ENCODE measurements at regions not wholly inside any gene's neighbourhood (a gene's known extent, or its start where the extent isn't known, plus 50 kb on each side); places are given as distances from the start of the nearest gene placed in this dataset.

DNA sequence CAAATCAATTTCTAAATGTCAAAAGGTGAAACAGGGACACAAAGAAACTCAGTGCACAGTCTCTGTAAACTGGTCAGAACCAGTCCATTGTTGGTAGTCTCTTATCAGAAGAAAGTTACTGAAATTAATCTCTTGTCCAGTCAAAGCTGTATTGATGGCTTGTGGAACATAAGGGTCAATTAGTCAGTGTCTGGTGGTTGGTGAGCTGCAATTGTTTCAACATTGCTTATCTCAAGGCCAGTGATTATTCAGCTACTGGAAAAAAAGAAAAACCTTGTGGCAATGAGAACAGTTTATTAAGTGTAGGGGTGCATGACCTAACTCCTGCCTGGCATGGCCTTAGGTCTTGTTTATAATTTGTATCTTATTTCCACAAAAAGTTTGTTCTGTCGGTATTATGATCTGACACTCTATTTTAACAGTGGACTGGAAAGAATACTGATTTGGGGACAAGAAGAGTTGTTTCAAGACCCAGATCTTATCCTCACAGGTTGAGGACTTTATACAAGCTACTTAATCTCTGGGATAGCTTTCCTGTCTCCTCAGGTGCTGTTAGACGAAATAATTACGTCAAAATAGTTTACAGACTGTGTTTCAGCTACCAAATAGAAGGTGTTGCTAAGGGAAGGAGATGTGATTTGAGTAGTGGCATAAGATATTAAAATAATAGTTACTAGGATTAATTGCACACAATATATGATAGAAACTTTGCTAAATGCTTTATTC is 520.0 kb upstream of the IRAK1BP1 start:
- ChIA-PET CTCF (interaction anchor here (2.4 kb wide), 1 partner anchor 13 kb away, joined by 4 read pairs; no protein-coding TSS in a partner anchor), POLR2A (no interaction called here)
- TF ChIP-seq, protein P1, sequence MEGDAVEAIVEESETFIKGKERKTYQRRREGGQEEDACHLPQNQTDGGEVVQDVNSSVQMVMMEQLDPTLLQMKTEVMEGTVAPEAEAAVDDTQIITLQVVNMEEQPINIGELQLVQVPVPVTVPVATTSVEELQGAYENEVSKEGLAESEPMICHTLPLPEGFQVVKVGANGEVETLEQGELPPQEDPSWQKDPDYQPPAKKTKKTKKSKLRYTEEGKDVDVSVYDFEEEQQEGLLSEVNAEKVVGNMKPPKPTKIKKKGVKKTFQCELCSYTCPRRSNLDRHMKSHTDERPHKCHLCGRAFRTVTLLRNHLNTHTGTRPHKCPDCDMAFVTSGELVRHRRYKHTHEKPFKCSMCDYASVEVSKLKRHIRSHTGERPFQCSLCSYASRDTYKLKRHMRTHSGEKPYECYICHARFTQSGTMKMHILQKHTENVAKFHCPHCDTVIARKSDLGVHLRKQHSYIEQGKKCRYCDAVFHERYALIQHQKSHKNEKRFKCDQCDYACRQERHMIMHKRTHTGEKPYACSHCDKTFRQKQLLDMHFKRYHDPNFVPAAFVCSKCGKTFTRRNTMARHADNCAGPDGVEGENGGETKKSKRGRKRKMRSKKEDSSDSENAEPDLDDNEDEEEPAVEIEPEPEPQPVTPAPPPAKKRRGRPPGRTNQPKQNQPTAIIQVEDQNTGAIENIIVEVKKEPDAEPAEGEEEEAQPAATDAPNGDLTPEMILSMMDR (IDR thresholded peaks at IDR 0.05; ENCODE audit: control extremely low read depth, extremely low read depth, low read depth, missing control alignments): no peak
- no peak for DNase-seq (ENCODE audit: extremely low spot score)

DNA sequence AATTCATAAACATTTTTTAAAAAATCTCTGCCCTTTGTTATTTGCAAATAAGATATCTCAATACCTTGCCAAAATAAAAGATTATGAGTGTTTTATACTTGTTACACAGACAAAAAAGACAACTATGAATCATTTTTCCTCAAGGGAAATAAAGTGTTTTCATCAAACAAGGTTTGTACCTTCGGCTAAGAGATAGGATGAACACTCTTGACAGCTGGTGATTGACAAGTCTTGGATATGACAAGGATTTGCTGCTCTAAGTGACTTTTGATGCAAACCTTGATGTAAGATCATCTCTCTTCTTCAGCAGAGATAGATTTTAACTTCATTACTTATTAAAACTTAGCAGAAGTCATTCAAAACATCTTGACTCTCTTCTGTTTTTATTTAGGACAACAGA is 514.3 kb upstream of the IRAK1BP1 start:
- DNase-seq (ENCODE audit: extremely low spot score): no peak
- POLR2A ChIA-PET: no interaction called here
- TF ChIP-seq, protein P1 (IDR thresholded peaks at IDR 0.05; ENCODE audit: control extremely low read depth, extremely low read depth, low read depth, missing control alignments): no peak
- CTCF ChIA-PET: no interaction called here

DNA sequence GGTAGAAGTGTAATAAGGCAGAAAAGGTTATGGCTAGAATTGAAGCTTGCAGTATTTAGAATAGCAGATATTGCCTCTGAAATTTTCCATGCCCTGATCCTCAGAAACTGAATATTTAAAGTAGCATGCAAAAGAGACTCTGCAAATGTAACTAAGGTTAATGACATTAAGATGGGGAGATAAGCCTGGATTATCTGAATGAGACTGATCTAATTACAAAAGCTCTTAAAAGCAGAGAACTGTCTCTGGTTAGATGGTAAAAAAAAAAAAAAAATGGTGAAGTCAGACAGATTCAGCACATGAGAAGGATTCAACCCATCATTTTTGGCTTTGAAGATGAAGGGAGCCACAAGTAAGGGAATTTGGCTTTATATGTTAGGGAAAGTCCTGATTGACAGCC is 503.7 kb upstream of the IRAK1BP1 start:
- CTCF ChIA-PET: interaction anchor here (0.8 to 1.7 kb wide), 3 partner anchors 12 to 170 kb away, joined by 3 to 4 read pairs (median 3); no protein-coding TSS in a partner anchor
- POLR2A ChIA-PET: no interaction called here
- TF ChIP-seq, protein P1 (IDR thresholded peaks at IDR 0.05; ENCODE audit: control extremely low read depth, extremely low read depth, low read depth, missing control alignments): no peak
- DNase-seq (ENCODE audit: extremely low spot score): no peak

DNA sequence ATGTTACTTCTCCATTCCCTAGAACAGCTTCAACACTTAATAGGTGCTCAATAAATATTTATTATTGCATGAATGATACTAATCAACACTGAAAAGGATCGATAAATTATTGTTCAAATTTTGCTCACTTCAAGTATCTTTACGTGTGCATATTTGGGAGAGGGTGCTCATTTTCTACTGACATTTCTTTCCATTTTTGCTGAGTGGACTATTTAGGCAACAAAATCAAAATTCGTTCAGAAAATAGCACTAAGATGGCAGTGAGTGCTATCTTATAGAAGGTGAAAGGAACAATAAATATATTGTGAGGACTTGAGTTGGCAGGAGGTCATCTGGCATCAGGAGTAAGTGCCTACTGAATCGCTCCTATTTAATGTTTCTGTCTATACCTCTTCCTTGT is 501.9 kb upstream of the IRAK1BP1 start:
- ChIA-PET CTCF (no interaction called here), POLR2A (no interaction called here)
- TF ChIP-seq, protein P1 (IDR thresholded peaks at IDR 0.05; ENCODE audit: control extremely low read depth, extremely low read depth, low read depth, missing control alignments): no peak
- DNase-seq (ENCODE audit: extremely low spot score): no peak

DNA sequence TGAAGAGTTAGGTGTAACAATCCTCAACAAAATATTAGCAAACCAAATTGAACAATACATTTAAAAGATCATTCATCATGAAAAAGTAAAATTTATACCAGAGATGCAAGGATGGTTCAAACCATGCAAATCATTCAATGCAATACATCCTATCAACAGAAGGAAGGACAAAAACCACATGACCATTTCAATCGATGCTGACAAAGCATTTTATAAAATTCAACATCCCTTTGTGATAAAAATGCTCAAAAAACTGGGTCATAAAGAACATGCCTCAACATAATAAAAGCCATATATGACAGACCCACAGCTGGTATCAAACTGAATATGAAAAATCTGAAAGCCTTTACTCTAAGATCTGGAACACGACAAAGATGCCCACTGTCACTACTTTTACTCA is 490.3 kb upstream of the IRAK1BP1 start:
- DNase-seq (ENCODE audit: extremely low spot score): no peak
- CTCF ChIA-PET: no interaction called here

DNA sequence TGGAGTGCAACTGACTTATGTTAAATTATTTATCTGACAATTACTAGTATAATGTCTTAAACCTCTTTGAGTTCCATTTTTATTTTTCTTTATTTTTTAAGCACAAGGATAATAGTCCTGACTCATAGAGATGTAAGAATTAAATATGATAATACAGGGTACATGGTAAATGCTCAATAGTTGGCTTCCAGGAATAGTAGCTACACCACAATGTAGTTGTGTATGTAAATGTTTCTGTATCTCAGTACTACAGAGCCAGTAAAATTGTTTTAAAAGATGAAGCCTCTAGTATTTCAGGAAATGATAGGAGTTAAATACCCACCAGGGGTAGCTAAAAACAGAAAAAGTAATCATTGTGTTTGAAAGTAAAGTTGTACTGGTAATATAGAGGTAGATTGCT is 487.4 kb upstream of the IRAK1BP1 start:
- POLR2A ChIA-PET: no interaction called here
- no peak for DNase-seq (ENCODE audit: extremely low spot score)
- CTCF ChIA-PET: no interaction called here
- TF ChIP-seq, protein P1 (IDR thresholded peaks at IDR 0.05; ENCODE audit: control extremely low read depth, extremely low read depth, low read depth, missing control alignments): no peak

More for the DNA sequence above, 490.3 kb upstream of the IRAK1BP1 start:
- TF ChIP-seq, protein P1 (IDR thresholded peaks at IDR 0.05; ENCODE audit: control extremely low read depth, extremely low read depth, low read depth, missing control alignments): no peak
- POLR2A ChIA-PET: no interaction called here
